DMS 273 (cell line): ENCODE measurements at regions not wholly inside any gene's neighbourhood (a gene's known extent, or its start where the extent isn't known, plus 50 kb on each side); places are given as distances from the start of the nearest gene placed in this dataset.

Experiments used
- DNase-seq: peaks from one replicate; lab custom pipeline; 2025; ENCODE audit not compliant: unreplicated experiment; lab: John Stamatoyannopoulos, UW

GRCh38 chr4:138697851-138698250 lies 317.7 kb upstream of the NOCT start:
- peak; percentile 7 for DNase-seq

DNA sequence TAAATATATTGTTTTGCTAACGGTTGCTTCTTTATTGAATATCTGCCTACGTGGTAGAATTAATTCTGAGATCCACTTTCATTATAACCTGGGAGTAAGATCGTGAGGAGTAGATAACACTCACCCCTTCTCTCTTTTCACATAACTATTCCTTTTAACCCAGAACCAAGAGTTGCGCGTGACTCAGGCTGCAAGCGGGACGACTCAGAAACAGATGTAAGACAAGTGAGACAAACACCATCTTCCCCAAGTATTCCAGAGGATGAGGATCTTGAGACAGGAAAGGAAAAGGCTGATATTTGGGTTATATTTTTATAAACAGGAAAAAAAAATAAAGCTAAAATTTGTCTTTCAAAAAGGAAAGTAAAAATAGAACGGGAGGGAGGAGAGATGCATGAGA lies 318.8 kb upstream of the NOCT start:
- DNase-seq = no peak

DNA sequence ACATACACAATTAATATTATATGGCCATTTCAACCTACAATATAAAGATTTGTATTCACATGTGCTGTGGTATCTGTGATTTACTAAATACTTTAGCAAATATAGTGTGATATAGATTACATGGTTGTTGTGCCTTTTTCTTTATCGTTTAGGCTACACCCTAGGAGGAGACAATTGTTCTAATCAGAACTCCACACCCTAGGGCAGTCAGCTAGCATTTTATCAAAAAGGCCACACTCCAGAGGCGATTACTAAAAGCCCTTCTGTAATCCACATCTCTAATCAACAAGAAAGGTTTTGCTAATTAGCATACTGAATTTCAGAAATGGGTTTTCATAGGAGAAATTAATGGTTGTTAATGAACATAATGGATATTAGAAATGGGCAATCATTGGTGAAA lies 319.5 kb upstream of the NOCT start:
- no peak for DNase-seq

GRCh38 chr4:138693526-138693925 lies 322.1 kb upstream of the NOCT start:
- DNase-seq = no peak

- no peak for DNase-seq
Observed at GRCh38 chr4:138692411-138692810, 323.2 kb upstream of the NOCT start.

DNA sequence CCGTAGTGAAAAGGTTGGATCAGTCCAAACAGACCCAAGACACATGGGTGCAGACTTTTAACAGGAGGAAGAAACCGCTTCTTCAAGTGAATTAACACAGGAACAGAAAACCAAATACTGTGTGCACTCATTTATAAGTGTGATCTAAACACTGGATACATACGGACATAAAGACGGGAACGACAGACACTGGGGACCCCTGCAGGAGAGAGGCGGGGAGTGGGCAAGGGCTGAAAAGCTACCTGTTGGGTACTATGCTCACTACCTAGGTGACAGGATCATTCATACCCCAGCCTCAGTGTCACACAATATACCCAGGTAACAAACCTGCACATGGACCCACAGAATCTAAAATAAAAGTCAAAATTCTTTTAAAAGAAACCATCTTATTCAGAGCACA lies 326.0 kb upstream of the NOCT start:
- no peak for DNase-seq

DNA sequence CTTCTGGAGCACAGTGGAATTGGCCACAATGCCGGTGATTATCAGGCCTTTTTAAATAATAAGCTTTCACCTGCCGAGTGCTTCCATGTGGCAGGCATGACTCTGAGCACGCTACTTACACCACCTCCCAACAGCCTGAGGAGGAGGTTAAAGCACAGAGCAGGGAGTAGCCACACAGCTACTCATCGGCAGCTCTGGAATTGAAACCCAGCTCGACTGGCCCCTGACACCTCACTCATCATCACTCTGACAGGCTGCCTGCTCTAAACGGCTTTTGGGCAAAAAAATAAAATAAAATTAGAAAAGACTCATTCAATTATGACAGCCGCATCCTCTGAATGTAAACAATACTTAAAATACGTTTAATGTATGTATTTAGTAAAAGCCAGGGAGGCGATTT lies 326.4 kb upstream of the NOCT start:
- no peak for DNase-seq

GRCh38 chr4:138688408-138689085 lies 327.0 kb upstream of the NOCT start:
- DNase-seq = no peak

DNA sequence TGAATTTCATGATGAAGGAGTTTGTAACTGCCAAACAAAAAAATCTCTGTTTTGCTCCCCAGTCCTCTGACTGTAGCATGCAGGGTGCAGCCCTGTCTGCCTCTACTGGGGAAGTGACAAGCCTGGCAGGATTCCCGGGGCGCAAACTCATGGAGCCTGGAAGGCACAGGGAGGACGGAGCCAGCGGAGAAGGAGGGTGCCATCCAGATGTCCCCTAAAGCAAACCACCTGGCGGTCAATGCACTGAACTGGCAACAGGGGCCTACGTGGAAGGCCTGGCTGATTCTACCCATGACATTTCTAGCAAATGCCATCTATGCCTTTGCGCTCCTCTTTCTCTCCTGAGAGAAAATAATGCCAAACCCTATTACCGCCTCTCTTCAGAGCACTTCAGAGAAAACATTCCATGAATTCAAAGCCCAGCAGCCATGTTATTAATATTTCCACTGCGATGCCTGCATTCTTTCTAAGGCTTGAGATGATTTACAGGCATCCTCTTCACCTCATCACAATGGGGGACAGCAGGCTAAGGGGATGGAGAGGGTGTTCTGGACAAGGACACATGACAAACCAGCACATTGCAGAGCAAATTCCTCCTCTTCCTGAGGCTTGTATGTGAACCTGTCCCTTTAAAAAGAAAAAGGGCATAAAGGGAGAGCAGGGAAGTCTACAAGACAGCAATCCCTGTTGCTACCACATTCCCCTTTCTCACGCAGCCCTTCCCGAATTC lies 329.3 kb upstream of the NOCT start:
- DNase-seq = peak; percentile 10

DNA sequence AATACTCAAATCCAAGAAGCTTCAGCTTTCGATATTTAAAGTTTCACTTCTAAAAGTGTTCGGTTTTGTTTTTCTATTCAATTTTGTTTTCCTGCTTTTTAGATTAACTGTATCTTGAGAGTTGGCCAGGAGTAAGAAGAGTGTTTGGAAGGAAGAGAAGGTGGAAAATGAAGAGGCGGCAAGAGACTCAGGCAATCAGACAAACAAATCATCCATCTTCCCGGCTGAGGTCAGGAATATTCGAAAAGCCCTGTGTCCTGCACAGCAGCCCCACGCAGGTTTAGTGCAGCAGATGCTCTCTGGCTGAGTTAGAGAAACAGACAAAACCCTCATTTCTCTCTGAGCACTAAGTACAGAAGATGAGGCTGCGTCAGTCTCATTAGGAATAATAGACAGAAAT lies 330.3 kb upstream of the NOCT start:
- no peak for DNase-seq

- DNase-seq = peak; percentile 85
Observed at GRCh38 chr4:138680989-138681604, 334.5 kb upstream of the NOCT start.

DNA sequence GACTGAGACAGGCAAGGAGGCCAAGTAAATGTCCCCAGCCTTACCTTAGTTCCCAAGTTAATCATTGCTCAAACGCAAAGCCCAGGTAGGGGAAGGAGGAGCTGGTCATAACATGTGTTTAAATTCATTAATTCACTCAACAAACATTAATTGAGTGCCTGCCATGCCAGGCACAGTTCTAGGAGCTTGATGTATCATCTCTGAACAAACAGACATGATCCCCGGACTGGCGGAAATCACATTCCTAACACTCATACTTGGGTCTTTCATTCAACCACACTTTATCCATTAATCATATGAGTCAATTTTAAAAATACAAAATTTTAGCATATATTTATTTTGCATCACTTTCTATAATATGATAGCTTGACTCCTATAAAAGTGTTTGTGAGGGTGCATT lies 335.3 kb upstream of the NOCT start:
- DNase-seq = no peak

GRCh38 chr4:138678985-138679746 lies 336.4 kb upstream of the NOCT start:
- no peak for DNase-seq

DNA sequence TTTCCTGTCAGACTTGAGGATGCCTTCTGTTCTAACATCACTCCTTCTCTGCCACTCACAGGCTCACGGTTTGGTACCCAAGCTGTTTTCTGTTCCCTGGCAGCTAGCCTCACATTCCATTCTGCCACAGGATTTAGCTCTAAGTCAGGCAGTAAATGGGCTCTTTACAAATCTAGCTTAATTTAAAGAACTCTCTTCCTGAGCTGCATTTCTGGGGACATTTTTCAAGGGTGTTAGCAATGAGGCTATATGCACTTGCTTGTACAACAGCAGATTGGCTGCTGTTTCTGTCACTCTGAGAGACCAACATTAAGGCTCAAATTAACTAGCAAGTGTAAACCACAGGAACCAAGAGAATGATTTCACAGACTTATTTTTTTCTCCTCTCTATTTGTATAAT lies 337.8 kb upstream of the NOCT start:
- no peak for DNase-seq

DNA sequence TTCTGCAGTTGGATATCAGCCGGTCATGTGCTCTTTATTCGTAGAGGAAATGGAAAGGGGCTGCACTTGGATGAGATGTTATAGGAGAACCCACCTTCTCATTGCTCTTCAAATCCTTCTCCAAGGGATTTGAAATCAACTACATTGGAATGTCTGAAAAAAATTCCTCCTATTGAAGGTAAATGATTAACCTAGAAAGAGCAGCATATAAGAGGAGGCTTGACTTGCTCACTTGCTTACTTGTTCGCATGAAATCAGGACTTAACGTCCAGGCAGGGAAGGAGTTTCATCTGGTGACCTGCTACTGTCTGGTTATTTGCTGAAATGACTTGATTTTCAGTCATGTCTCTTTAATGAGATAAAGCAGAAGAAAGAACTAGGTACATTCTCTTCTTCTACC lies 338.4 kb upstream of the NOCT start:
- no peak for DNase-seq

- DNase-seq = no peak
Observed at GRCh38 chr4:138675685-138676084, 339.9 kb upstream of the NOCT start.

- DNase-seq = no peak
Observed at GRCh38 chr4:138674209-138674608, 341.4 kb upstream of the NOCT start.

GRCh38 chr4:138673053-138673452 lies 342.5 kb upstream of the NOCT start:
- DNase-seq = no peak

- no peak for DNase-seq
Observed at GRCh38 chr4:138672393-138672976, 343.1 kb upstream of the NOCT start.

- DNase-seq = no peak
Observed at GRCh38 chr4:138671606-138672084, 343.9 kb upstream of the NOCT start.

DNA sequence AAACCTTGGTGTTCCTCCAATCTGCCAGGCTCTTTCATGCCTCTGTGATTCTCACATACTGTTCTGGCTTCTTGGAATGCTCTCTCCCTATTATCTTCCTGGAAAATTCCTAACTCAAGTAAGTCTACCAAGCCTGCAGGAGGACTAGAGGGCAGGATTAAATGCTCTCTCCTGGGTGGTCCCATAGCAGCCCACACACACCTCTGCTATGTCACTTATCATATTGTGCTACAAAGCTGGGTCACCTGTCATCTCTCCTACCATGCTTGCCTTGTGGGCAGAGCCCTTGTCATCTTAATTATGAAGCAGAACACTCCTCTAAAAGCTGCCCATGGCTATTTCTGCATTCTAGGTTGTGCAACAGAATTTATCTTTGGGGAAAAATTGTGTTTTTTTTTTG lies 344.5 kb upstream of the NOCT start:
- DNase-seq = no peak
